Umbilical cord (tissue), 1 donor: ENCODE measurements at regions not wholly inside any gene's neighbourhood (a gene's known extent, or its start where the extent isn't known, plus 50 kb on each side); places are given as distances from the start of the nearest gene placed in this dataset.
"Not testable (repeated sequence)": the region's sequence is repeated elsewhere in the genome, so short reads cannot be mapped to it uniquely, and the experiment has no call there.

ENCODE experiments used
- DNase-seq: peaks from one replicate; pipeline ENCODE4 v3.0.0-alpha.2; 2015; ENCODE audit warnings: low spot score

GRCh38 chr10:120188950-120189349, 268.1 kb upstream of the PLPP4 start:
- no peak for DNase-seq

GRCh38 chr10:120195984-120196712, 260.9 kb upstream of the PLPP4 start:
- no peak for DNase-seq

GRCh38 chr10:120204877-120205276, 252.2 kb upstream of the PLPP4 start:
- peak; percentile 4 for DNase-seq

GRCh38 chr10:120205368-120206018, 251.5 kb upstream of the PLPP4 start:
- DNase-seq = peak; percentile 41

GRCh38 chr10:120208488-120208887, 248.5 kb upstream of the PLPP4 start:
- DNase-seq = no peak

GRCh38 chr10:120209124-120209762, 247.8 kb upstream of the PLPP4 start:
- no peak for DNase-seq

- DNase-seq = no peak
These were observed 244.8 kb upstream of the PLPP4 start for GRCh38 chr10:120212275-120212674.

- not testable (repeated sequence) for DNase-seq
These were observed 243.7 kb upstream of the PLPP4 start for GRCh38 chr10:120213283-120213682.

- no peak for DNase-seq
These were observed 239.3 kb upstream of the PLPP4 start for GRCh38 chr10:120217736-120218135.

- no peak for DNase-seq
These were observed 235.0 kb upstream of the PLPP4 start for GRCh38 chr10:120221873-120222485.

GRCh38 chr10:120229641-120230040, 227.4 kb upstream of the PLPP4 start:
- no peak for DNase-seq

GRCh38 chr10:120239695-120240094, 217.3 kb upstream of the PLPP4 start:
- DNase-seq = not testable (repeated sequence)

GRCh38 chr10:120251821-120252442, 205.1 kb upstream of the PLPP4 start:
- DNase-seq = no peak

- DNase-seq = no peak
These were observed 203.9 kb upstream of the PLPP4 start for GRCh38 chr10:120253131-120253530.

GRCh38 chr10:120260456-120260855, 196.6 kb upstream of the PLPP4 start:
- no peak for DNase-seq

- no peak for DNase-seq
These were observed 194.0 kb upstream of the PLPP4 start for GRCh38 chr10:120262857-120263547.

- DNase-seq = no peak
These were observed 191.0 kb upstream of the PLPP4 start for GRCh38 chr10:120266022-120266421.

- DNase-seq = no peak
These were observed 186.1 kb upstream of the PLPP4 start for GRCh38 chr10:120270906-120271305.

GRCh38 chr10:120271696-120272095, 185.3 kb upstream of the PLPP4 start:
- DNase-seq = no peak

- DNase-seq = no peak
These were observed 184.7 kb upstream of the PLPP4 start for GRCh38 chr10:120272350-120272749.

- no peak for DNase-seq
These were observed 179.0 kb upstream of the PLPP4 start for GRCh38 chr10:120278069-120278468.
